GM23248 (cell line): ENCODE measurements at regions not wholly inside any gene's neighbourhood (a gene's known extent, or its start where the extent isn't known, plus 50 kb on each side); places are given as distances from the start of the nearest gene placed in this dataset.

Experiments
- DNase-seq: peaks from one replicate; pipeline ENCODE4 v3.0.0-alpha.2; 2015
- H2AFZ ChIP-seq: fragments of 200-600 bp; sonication (generic); 2 replicates; pipeline ENCODE4 v1.6.1; 2016; ENCODE audit warnings: antibody characterized with exemption
- H3F3A ChIP-seq: fragments of 200-600 bp; sonication (generic); 2 replicates; pipeline ENCODE4 v1.6.1; 2016; ENCODE audit warnings: mild to moderate bottlenecking, antibody characterized with exemption, mixed run types; ENCODE audit not compliant: insufficient read depth
- H3K27ac ChIP-seq: fragments of 200-600 bp; sonication (generic); 2 replicates; pipeline ENCODE4 v1.5.1; 2016; ENCODE audit warnings: mild to moderate bottlenecking
- H3K27me3 ChIP-seq: fragments of 200-600 bp; sonication (generic); replicated peaks from 2 replicates; pipeline ENCODE4 v1.6.1; 2016; ENCODE audit warnings: mild to moderate bottlenecking; ENCODE audit not compliant: insufficient read depth
- H3K36me3 ChIP-seq: fragments of 200-600 bp; sonication (generic); 2 replicates; pipeline ENCODE4 v1.6.1; 2016; ENCODE audit warnings: low read depth, mild to moderate bottlenecking
- H3K4me1 ChIP-seq: fragments of 200-600 bp; sonication (generic); 2 replicates; pipeline ENCODE4 v1.6.1; 2016; ENCODE audit warnings: mild to moderate bottlenecking; ENCODE audit not compliant: insufficient read depth
- H3K4me2 ChIP-seq: fragments of 200-600 bp; sonication (generic); one replicate; pipeline ENCODE4 v1.6.1; 2016; ENCODE audit warnings: mild to moderate bottlenecking; ENCODE audit not compliant: unreplicated experiment
- H3K4me3 ChIP-seq: fragments of 200-600 bp; sonication (generic); 2 replicates; pipeline ENCODE4 v1.5.1; 2016; ENCODE audit warnings: mild to moderate bottlenecking
- H3K79me2 ChIP-seq: fragments of 200-600 bp; sonication (generic); 2 replicates; pipeline ENCODE4 v1.6.1; 2016; ENCODE audit warnings: mild to moderate bottlenecking; ENCODE audit not compliant: insufficient read depth
- H3K9ac ChIP-seq: fragments of 200-600 bp; sonication (generic); 2 replicates; pipeline ENCODE4 v1.6.1; 2016; ENCODE audit warnings: mild to moderate bottlenecking
- H3K9me2 ChIP-seq: fragments of 200-600 bp; sonication (generic); 2 replicates; pipeline ENCODE4 v1.6.1; 2016; ENCODE audit warnings: mixed run types, mild to moderate bottlenecking, moderate library complexity; ENCODE audit not compliant: insufficient read depth
- H3K9me3 ChIP-seq: fragments of 200-600 bp; sonication (generic); one replicate; pipeline ENCODE4 v1.6.1; 2017; ENCODE audit warnings: low read depth
- H4K20me1 ChIP-seq: fragments of 200-600 bp; sonication (generic); 2 replicates; pipeline ENCODE4 v1.6.0; 2016; ENCODE audit not compliant: insufficient read depth
- EZH2 ChIP-seq: fragments of 200-600 bp; sonication (generic); IDR thresholded peaks from 2 replicates; pipeline ENCODE4 v1.6.1; 2018; ENCODE audit warnings: antibody characterized with exemption, mild to moderate bottlenecking; ENCODE audit not compliant: insufficient read depth, poor library complexity, severe bottlenecking
- EZH2phosphoT487 ChIP-seq: fragments of 200-600 bp; sonication (generic); IDR thresholded peaks from 2 replicates; pipeline ENCODE4 v1.6.1; 2018; ENCODE audit warnings: antibody characterized with exemption, moderate library complexity, mild to moderate bottlenecking, low read depth; ENCODE audit not compliant: insufficient read depth
- WGBS, 2 experiments: methylation state at CpG; one replicate each; pipeline ENCODE4 v1.1.6; 2015 to 2017; ENCODE audit warnings: low lambda C conversion rate in 2 of 2, low coverage in 1 of 2; ENCODE audit errors: missing lambda C conversion rate in 2 of 2; 5-methylcytosine and 5-hydroxymethylcytosine counted together
- in situ Hi-C: fragments of 300-500 bp; cut with MboI; formaldehyde crosslinking; loops from 2 replicates; pipeline ENCODE4 v1.15.0; 2020

GRCh38 chr17:5942687-5943086 is 127.5 kb upstream of the WSCD1 start:
- Histone ChIP-seq H3F3A (no peaks in the 10 kb centered on the region), H3K9me2 (no peaks in the 10 kb centered on the region), H3K27me3 (no peaks in the 10 kb centered on the region), H3K4me2 (no peak overlapping the region), H3K9ac (no peak overlapping the region), H3K27ac (no peak overlapping the region), H2AFZ (no peak overlapping the region), H4K20me1 (no peaks in the 10 kb centered on the region), H3K79me2 (no peaks in the 10 kb centered on the region), H3K9me3 (no peaks in the 10 kb centered on the region), H3K36me3 (no peaks in the 10 kb centered on the region), H3K4me1 (no peaks in the 10 kb centered on the region), H3K4me3 (no peak overlapping the region)
- WGBS, 2 experiments, result 5 to 8% methylated on average over 7 of the region's 7 CpGs
- in situ Hi-C loops, result no loop called here
- no peak for DNase-seq
- TF ChIP-seq EZH2phosphoT487 (no peak), EZH2 (no peak)

DNA sequence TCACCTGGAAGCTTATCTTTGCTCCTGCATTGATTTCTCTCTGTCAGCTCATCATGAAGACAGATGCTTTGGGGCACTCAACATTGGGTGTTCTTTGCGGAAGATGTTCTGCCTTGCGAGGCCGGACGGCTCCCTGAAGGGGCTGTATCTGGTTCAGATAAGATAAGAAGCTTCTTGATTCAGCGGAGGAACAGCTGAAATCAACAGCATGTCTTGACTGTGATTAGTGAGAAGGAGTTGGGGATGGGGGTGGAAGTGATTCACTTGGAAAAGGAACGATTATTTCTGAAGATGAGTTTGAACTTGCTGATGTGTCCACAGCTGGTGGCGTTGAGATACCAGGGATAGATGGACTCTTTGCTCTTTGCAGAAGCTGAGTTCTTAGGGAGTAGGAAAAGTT is 126.9 kb upstream of the WSCD1 start:
- H3K36me3 ChIP-seq, result no peaks in the 10 kb centered on the region
- no peak for DNase-seq
- TF ChIP-seq EZH2 (no peak), EZH2phosphoT487 (no peak)
- no peak overlapping the region for H3K9ac ChIP-seq
- in situ Hi-C loops, result no loop called here
- H3K27ac ChIP-seq, result no peak overlapping the region
- H3K9me3 ChIP-seq, result no peaks in the 10 kb centered on the region
- H3K4me2 ChIP-seq, result no peak overlapping the region
- H3K9me2 ChIP-seq, result no peaks in the 10 kb centered on the region
- no peak overlapping the region for H3K4me3 ChIP-seq
- no peaks in the 10 kb centered on the region for H3K79me2 ChIP-seq
- WGBS, 2 experiments, result 14 to 19% methylated on average over 7 of the region's 7 CpGs
- no peaks in the 10 kb centered on the region for H3K4me1 ChIP-seq
- no peaks in the 10 kb centered on the region for H3F3A ChIP-seq
- no peak overlapping the region for H2AFZ ChIP-seq
- no peaks in the 10 kb centered on the region for H4K20me1 ChIP-seq
- H3K27me3 ChIP-seq, result no peaks in the 10 kb centered on the region

GRCh38 chr17:5943982-5944381 is 126.2 kb upstream of the WSCD1 start:
- TF ChIP-seq EZH2phosphoT487, result no peak
- no peak for TF ChIP-seq EZH2
- no peak overlapping the region for H2AFZ ChIP-seq
- H3F3A ChIP-seq, result no peaks in the 10 kb centered on the region
- no peak for DNase-seq
- no peaks in the 10 kb centered on the region for H3K79me2 ChIP-seq
- no peak overlapping the region for H3K4me2 ChIP-seq
- no peak overlapping the region for H3K4me3 ChIP-seq
- H3K9me2 ChIP-seq, result no peaks in the 10 kb centered on the region
- H3K27me3 ChIP-seq, result no peaks in the 10 kb centered on the region
- no peaks in the 10 kb centered on the region for H3K36me3 ChIP-seq
- H3K9ac ChIP-seq, result no peak overlapping the region
- no peaks in the 10 kb centered on the region for H3K4me1 ChIP-seq
- H4K20me1 ChIP-seq, result no peaks in the 10 kb centered on the region
- WGBS, 2 experiments, result 17 to 30% methylated on average over 6 of the region's 6 CpGs
- no peaks in the 10 kb centered on the region for H3K9me3 ChIP-seq
- in situ Hi-C loops, result no loop called here
- H3K27ac ChIP-seq, result no peak overlapping the region

- in situ Hi-C loops, result no loop called here
- no peak overlapping the region for H2AFZ ChIP-seq
- no peak overlapping the region for H3K27ac ChIP-seq
- H3K36me3 ChIP-seq, result no peaks in the 10 kb centered on the region
- H3K4me2 ChIP-seq, result no peak overlapping the region
- H3K4me3 ChIP-seq, result no peak overlapping the region
- whole genome bisulfite sequencing, 2 experiments, result 30 to 38% methylated on average over 2 of the region's 2 CpGs
- H4K20me1 ChIP-seq, result no peaks in the 10 kb centered on the region
- no peaks in the 10 kb centered on the region for H3F3A ChIP-seq
- H3K4me1 ChIP-seq, result no peaks in the 10 kb centered on the region
- no peaks in the 10 kb centered on the region for H3K79me2 ChIP-seq
- no peaks in the 10 kb centered on the region for H3K9me3 ChIP-seq
- H3K9ac ChIP-seq, result no peak overlapping the region
- no peaks in the 10 kb centered on the region for H3K9me2 ChIP-seq
- no peaks in the 10 kb centered on the region for H3K27me3 ChIP-seq
- DNase-seq, result no peak
- no peak for TF ChIP-seq EZH2
- no peak for TF ChIP-seq EZH2phosphoT487
These were observed 122.4 kb upstream of the WSCD1 start for GRCh38 chr17:5947701-5948180.

- H3K9me2 ChIP-seq, result no peaks in the 10 kb centered on the region
- no peaks in the 10 kb centered on the region for H4K20me1 ChIP-seq
- WGBS, 2 experiments, result 30 to 38% methylated on average over 3 of the region's 3 CpGs
These were observed 121.4 kb upstream of the WSCD1 start for GRCh38 chr17:5948811-5949210.

More at GRCh38 chr17:5948811-5949210, 121.4 kb upstream of the WSCD1 start:
- in situ Hi-C loops, result no loop called here
- TF ChIP-seq EZH2, result no peak
- no peak for TF ChIP-seq EZH2phosphoT487
- no peak for DNase-seq
- Histone ChIP-seq H3K9ac (no peak overlapping the region), H3K4me3 (no peak overlapping the region), H3K4me2 (no peak overlapping the region), H3K9me3 (no peaks in the 10 kb centered on the region), H3K27ac (no peak overlapping the region), H3K27me3 (no peaks in the 10 kb centered on the region), H3K4me1 (no peaks in the 10 kb centered on the region), H3K36me3 (no peaks in the 10 kb centered on the region), H3F3A (no peaks in the 10 kb centered on the region), H3K79me2 (no peaks in the 10 kb centered on the region), H2AFZ (no peak overlapping the region)
